A673 (cell line): ENCODE measurements at regions not wholly inside any gene's neighbourhood (a gene's known extent, or its start where the extent isn't known, plus 50 kb on each side); places are given as distances from the start of the nearest gene placed in this dataset.
"Not testable (repeated sequence)": the region's sequence is repeated elsewhere in the genome, so short reads cannot be mapped to it uniquely, and the experiment has no call there.

Source experiments
- BruUV-seq: library from RNA; stranded (reverse); fragments of 400-500 nt; replicated peaks from 2 replicates; lab custom pipeline; 2021; lab: Mats Ljungman, UMichigan
- CTCF ChIA-PET: fragments of 300-600 bp; sonication (Branson Sonifier 250); formaldehyde crosslinking; loops from one replicate; lab custom pipeline; 2022; ENCODE audit warnings: antibody characterized with exemption; lab: Charles Lee
- POLR2A ChIA-PET: fragments of 300-600 bp; sonication (Branson Sonifier 250); formaldehyde crosslinking; loops from one replicate; lab custom pipeline; 2022; ENCODE audit warnings: antibody characterized with exemption; ENCODE audit not compliant: low non-redundant PET; lab: Charles Lee
- DNase-seq: peaks from one replicate; pipeline ENCODE4 v3.0.0-alpha.2; 2015; ENCODE audit warnings: low spot score
- H3K27ac ChIP-seq: fragments of 200-600 bp; sonication (generic); 2 replicates; pipeline ENCODE4 v1.5.1; 2016; ENCODE audit warnings: mixed run types, low read depth, mild to moderate bottlenecking, mixed read lengths, antibody characterized with exemption, low read length; ENCODE audit not compliant: poor library complexity, severe bottlenecking
- H3K27me3 ChIP-seq: fragments of 200-600 bp; sonication (generic); replicated peaks from 2 replicates; pipeline ENCODE4 v1.6.1; 2017; ENCODE audit warnings: mixed run types, low read depth, mild to moderate bottlenecking, mixed read lengths, antibody characterized with exemption, low read length; ENCODE audit not compliant: insufficient read depth, poor library complexity
- H3K36me3 ChIP-seq: fragments of 200-600 bp; sonication (generic); 2 replicates; pipeline ENCODE4 v1.6.1; 2016; ENCODE audit warnings: mixed run types, mild to moderate bottlenecking, mixed read lengths, antibody characterized with exemption, low read length; ENCODE audit not compliant: insufficient read depth, poor library complexity, severe bottlenecking
- H3K4me1 ChIP-seq: fragments of 200-600 bp; sonication (generic); 2 replicates; pipeline ENCODE4 v1.6.1; 2017; ENCODE audit warnings: mixed run types, mild to moderate bottlenecking, mixed read lengths, antibody characterized with exemption, low read length; ENCODE audit not compliant: insufficient read depth, poor library complexity, severe bottlenecking
- H3K4me3 ChIP-seq: fragments of 200-600 bp; sonication (generic); 2 replicates; pipeline ENCODE4 v1.5.1; 2016; ENCODE audit warnings: low read depth, mixed run types, mild to moderate bottlenecking, mixed read lengths, low read length; ENCODE audit not compliant: poor library complexity, severe bottlenecking
- H3K9me3 ChIP-seq: fragments of 200-600 bp; sonication (generic); 2 replicates; pipeline ENCODE4 v1.6.1; 2016; ENCODE audit warnings: mixed run types, low read depth, mild to moderate bottlenecking, mixed read lengths, antibody characterized with exemption, low read length; ENCODE audit not compliant: poor library complexity, severe bottlenecking
- CTCF ChIP-seq: fragments of 300-800, 200-600 bp; sonication (generic); conservative IDR thresholded peaks from 2 replicates; pipeline ENCODE4 v1.5.1; 2017; ENCODE audit warnings: low read depth, mild to moderate bottlenecking, antibody characterized with exemption, low read length, moderate library complexity, mixed read lengths
- EZH2 ChIP-seq: fragments of 200-600 bp; sonication (generic); IDR thresholded peaks from 2 replicates; pipeline ENCODE4 v1.6.1; 2017; ENCODE audit warnings: borderline replicate concordance, low read depth, mild to moderate bottlenecking, mixed read lengths, antibody characterized with exemption, low read length; ENCODE audit not compliant: poor library complexity, severe bottlenecking
- intact Hi-C: fragments of 100-400 bp; cut with micrococcal nuclease; formaldehyde crosslinking; loops from one replicate; pipeline ENCODE4 v1.10.0; 2022; ENCODE audit not compliant: unreplicated experiment

- no TSS peak for BruUV-seq
- TF ChIP-seq CTCF: no peak
- H3K36me3 ChIP-seq: no peaks in the 10 kb centered on the region
- no peaks in the 10 kb centered on the region for H3K4me1 ChIP-seq
- H3K27ac ChIP-seq: no peak overlapping the region
- H3K9me3 ChIP-seq: no peaks in the 10 kb centered on the region
- CTCF ChIA-PET: no interaction called here
- POLR2A ChIA-PET: no interaction called here
- no peak overlapping the region for H3K4me3 ChIP-seq
- intact Hi-C loops: no loop called here
- H3K27me3 ChIP-seq: no peaks in the 10 kb centered on the region
- no peak for DNase-seq
Measured at GRCh38 chr12:111246477-111247011, 122.4 kb downstream of the PHETA1 start.

- no peak overlapping the region for H3K4me3 ChIP-seq
- ChIA-PET POLR2A (no interaction called here), CTCF (no interaction called here)
- H3K27ac ChIP-seq: no peak overlapping the region
- BruUV-seq: no TSS peak
- TF ChIP-seq CTCF (no peak), EZH2 (no peak)
- intact Hi-C loops: no loop called here
- no peaks in the 10 kb centered on the region for H3K4me1 ChIP-seq
- H3K9me3 ChIP-seq: no peaks in the 10 kb centered on the region
- DNase-seq: no peak
- H3K36me3 ChIP-seq: no peaks in the 10 kb centered on the region
- H3K27me3 ChIP-seq: no peaks in the 10 kb centered on the region
Measured at GRCh38 chr12:111245701-111246476, 123.0 kb downstream of the PHETA1 start.

- Histone ChIP-seq H3K36me3 (no peaks in the 10 kb centered on the region), H3K27me3 (no peaks in the 10 kb centered on the region), H3K4me3 (no peak overlapping the region), H3K9me3 (no peaks in the 10 kb centered on the region), H3K4me1 (no peaks in the 10 kb centered on the region), H3K27ac (no peak overlapping the region)
- intact Hi-C loops: no loop called here
- BruUV-seq: no TSS peak
- DNase-seq: no peak
- POLR2A ChIA-PET: no interaction called here
- CTCF ChIA-PET: no interaction called here
- TF ChIP-seq CTCF (no peak), EZH2 (no peak)
Measured at GRCh38 chr12:111244673-111245072, 124.2 kb downstream of the PHETA1 start.

GRCh38 chr12:111242817-111243216 is 126.1 kb downstream of the PHETA1 start:
- intact Hi-C loops, H3K4me1 ChIP-seq, H3K27ac ChIP-seq, BruUV-seq, H3K36me3 ChIP-seq, H3K9me3 ChIP-seq, POLR2A ChIA-PET, CTCF ChIA-PET, DNase-seq, H3K4me3 ChIP-seq, H3K27me3 ChIP-seq: not testable (repeated sequence)
